ENCODE measurements at regions not wholly inside any gene's neighbourhood (a gene's known extent, or its start where the extent isn't known, plus 50 kb on each side); places are given as distances from the start of the nearest gene placed in this dataset.
"Not testable (repeated sequence)": the region's sequence is repeated elsewhere in the genome, so short reads cannot be mapped to it uniquely, and the experiment has no call there.

GRCh38 chr6:121548131-121548530 is 112.7 kb downstream of the GJA1 start:
- no peak for DNase-seq
- no peaks in the 10 kb centered on the region for H3K36me3 ChIP-seq
- intact Hi-C loops (cut with DNase I): no loop called here

GRCh38 chr6:121549736-121550135 is 114.3 kb downstream of the GJA1 start:
- intact Hi-C loops (cut with DNase I): no loop called here
- Histone ChIP-seq H3K27me3 (ENCODE audit: low read depth) (no peaks in the 10 kb centered on the region), H3K36me3 (no peaks in the 10 kb centered on the region), H3K9me3 (no peaks in the 10 kb centered on the region), H3K4me3 (no peak overlapping the region), H3K4me1 (no peaks in the 10 kb centered on the region), H3K27ac (no peak overlapping the region)
- TF ChIP-seq CTCF (IDR thresholded peaks at IDR 0.05): no peak
- no peak for DNase-seq
- ATAC-seq: no peak

More at GRCh38 chr6:121548131-121548530, 112.7 kb downstream of the GJA1 start:
- Histone ChIP-seq H3K27me3 (ENCODE audit: low read depth) (no peaks in the 10 kb centered on the region), H3K27ac (no peak overlapping the region), H3K4me1 (no peaks in the 10 kb centered on the region), H3K9me3 (no peaks in the 10 kb centered on the region), H3K4me3 (no peak overlapping the region)
- no peak for TF ChIP-seq CTCF (IDR thresholded peaks at IDR 0.05)
- ATAC-seq: no peak

GRCh38 chr6:121550491-121551010 is 115.1 kb downstream of the GJA1 start:
- intact Hi-C loops (cut with DNase I): no loop called here
- Histone ChIP-seq H3K27me3 (ENCODE audit: low read depth) (no peaks in the 10 kb centered on the region), H3K27ac (no peak overlapping the region), H3K9me3 (no peaks in the 10 kb centered on the region), H3K36me3 (no peaks in the 10 kb centered on the region), H3K4me1 (no peaks in the 10 kb centered on the region), H3K4me3 (no peak overlapping the region)
- DNase-seq: no peak
- ATAC-seq: no peak
- TF ChIP-seq CTCF (IDR thresholded peaks at IDR 0.05): no peak

GRCh38 chr6:121555201-121555600 is 119.8 kb downstream of the GJA1 start:
- ATAC-seq (no peak), DNase-seq (no peak)
- no peaks in the 10 kb centered on the region for H3K27me3 ChIP-seq (ENCODE audit: low read depth)
- no peaks in the 10 kb centered on the region for H3K36me3 ChIP-seq
- no peaks in the 10 kb centered on the region for H3K9me3 ChIP-seq
- no peak overlapping the region for H3K4me3 ChIP-seq
- intact Hi-C loops (cut with DNase I): no loop called here
- no peaks in the 10 kb centered on the region for H3K4me1 ChIP-seq
- no peak overlapping the region for H3K27ac ChIP-seq
- no peak for TF ChIP-seq CTCF (IDR thresholded peaks at IDR 0.05)

- H3K36me3 ChIP-seq; H3K27me3 ChIP-seq (ENCODE audit: low read depth); H3K27ac ChIP-seq; intact Hi-C loops (cut with DNase I); H3K9me3 ChIP-seq; DNase-seq; ATAC-seq; H3K4me3 ChIP-seq; H3K4me1 ChIP-seq: not testable (repeated sequence)
Observed at GRCh38 chr6:121556149-121556548, 120.7 kb downstream of the GJA1 start.

- H3K27me3 ChIP-seq (ENCODE audit: low read depth): no peaks in the 10 kb centered on the region
- no peak overlapping the region for H3K4me3 ChIP-seq
- H3K9me3 ChIP-seq: no peaks in the 10 kb centered on the region
- H3K4me1 ChIP-seq: no peaks in the 10 kb centered on the region
- no peak for TF ChIP-seq CTCF (IDR thresholded peaks at IDR 0.05)
- no peak for DNase-seq
- intact Hi-C loops (cut with DNase I): no loop called here
- no peak for ATAC-seq
- H3K27ac ChIP-seq: no peak overlapping the region
- H3K36me3 ChIP-seq: no peaks in the 10 kb centered on the region
Observed at GRCh38 chr6:121557146-121557940, 121.9 kb downstream of the GJA1 start.

Measured in lower lobe of right lung (tissue), 2 donors.